ENCODE measurements at regions not wholly inside any gene's neighbourhood (a gene's known extent, or its start where the extent isn't known, plus 50 kb on each side); places are given as distances from the start of the nearest gene placed in this dataset.
A peak's percentile ranks its signal among the peaks of the same experiment; 100 is the strongest.

GRCh38 chr14:43855556-43855955, 651.5 kb downstream of the FSCB start:
- Mint-ChIP-seq H3K36me3 (ENCODE audit: low read depth) (peaks cover 4% of the 10 kb centered on the region; the same call in 1 of the 2 replicates), H3K4me1 (ENCODE audit: low read depth) (no peaks in the 10 kb centered on the region), H3K9me3 (peaks cover 40% of the 10 kb centered on the region), H3K27me3 (ENCODE audit: insufficient read depth) (no peaks in the 10 kb centered on the region), H3K4me3 (no peak overlapping the region), H3K27ac (no peak overlapping the region)
- TF ChIP-seq CTCF (IDR thresholded peaks at IDR 0.05) = no peak
- DNase-seq = no peak

GRCh38 chr14:43853541-43853940, 653.5 kb downstream of the FSCB start:
- H3K4me3 Mint-ChIP-seq = no peak overlapping the region
- no peak for TF ChIP-seq CTCF (IDR thresholded peaks at IDR 0.05)
- peaks cover 36% of the 10 kb centered on the region for H3K9me3 Mint-ChIP-seq
- no peaks in the 10 kb centered on the region for H3K27me3 Mint-ChIP-seq (ENCODE audit: insufficient read depth)
- no peak for DNase-seq
- peaks cover 4% of the 10 kb centered on the region; the same call in 1 of the 2 replicates for H3K36me3 Mint-ChIP-seq (ENCODE audit: low read depth)
- no peak overlapping the region for H3K27ac Mint-ChIP-seq
- no peaks in the 10 kb centered on the region for H3K4me1 Mint-ChIP-seq (ENCODE audit: low read depth)

GRCh38 chr14:43803076-43803689, 703.9 kb downstream of the FSCB start:
- Mint-ChIP-seq H3K27me3 (ENCODE audit: insufficient read depth) (no peaks in the 10 kb centered on the region), H3K36me3 (ENCODE audit: low read depth) (no peaks in the 10 kb centered on the region), H3K4me1 (ENCODE audit: low read depth) (no peaks in the 10 kb centered on the region), H3K4me3 (no peak overlapping the region), H3K9me3 (peaks cover 73% of the 10 kb centered on the region), H3K27ac (no peak overlapping the region)
- no peak for TF ChIP-seq CTCF (IDR thresholded peaks at IDR 0.05)
- DNase-seq = no peak

- no peak for DNase-seq
- Mint-ChIP-seq H3K27ac (no peak overlapping the region), H3K4me1 (ENCODE audit: low read depth) (no peaks in the 10 kb centered on the region), H3K9me3 (peaks cover 21% of the 10 kb centered on the region), H3K27me3 (ENCODE audit: insufficient read depth) (no peaks in the 10 kb centered on the region), H3K36me3 (ENCODE audit: low read depth) (no peaks in the 10 kb centered on the region), H3K4me3 (no peak overlapping the region)
- TF ChIP-seq CTCF (IDR thresholded peaks at IDR 0.05) = peak; percentile 20; the same call in 1 of the 2 replicates
Measured at GRCh38 chr14:43795600-43796228, 711.4 kb downstream of the FSCB start.

- no peak for DNase-seq
- Mint-ChIP-seq H3K9me3 (peaks cover 13% of the 10 kb centered on the region), H3K27me3 (ENCODE audit: insufficient read depth) (no peaks in the 10 kb centered on the region), H3K36me3 (ENCODE audit: low read depth) (no peaks in the 10 kb centered on the region), H3K4me3 (no peak overlapping the region), H3K27ac (no peak overlapping the region), H3K4me1 (ENCODE audit: low read depth) (no peaks in the 10 kb centered on the region)
- TF ChIP-seq CTCF (IDR thresholded peaks at IDR 0.05) = no peak
Measured at GRCh38 chr14:43793579-43793978, 713.5 kb downstream of the FSCB start.

Data from HFFc6 (cell line).